ENCODE measurements at regions not wholly inside any gene's neighbourhood (a gene's known extent, or its start where the extent isn't known, plus 50 kb on each side); places are given as distances from the start of the nearest gene placed in this dataset.

DNA sequence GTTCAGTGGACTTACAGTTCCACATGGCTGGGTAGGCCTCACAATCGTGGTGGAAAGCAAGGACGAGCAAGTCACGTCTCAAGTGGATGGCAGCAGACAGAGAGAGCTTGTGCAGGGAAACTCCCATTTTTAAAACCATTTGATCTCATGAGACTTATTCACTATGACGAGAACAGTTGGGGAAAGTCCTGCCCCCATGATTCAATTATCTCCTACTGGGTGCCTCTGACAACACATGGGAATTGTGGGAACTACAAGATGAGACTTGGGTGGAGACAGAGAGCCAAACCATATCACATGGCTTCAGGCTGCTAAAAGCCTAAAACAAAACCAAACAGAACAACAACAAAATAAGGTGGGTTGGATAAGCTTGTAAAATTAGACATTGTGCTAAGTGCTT, 194.4 kb upstream of the CPEB2 start:
- TF ChIP-seq POLR2A (IDR thresholded peaks at IDR 0.05) (no peak), POLR2AphosphoS5 (IDR thresholded peaks at IDR 0.05) (no peak)
